PC-3 (cell line): ENCODE measurements at regions not wholly inside any gene's neighbourhood (a gene's known extent, or its start where the extent isn't known, plus 50 kb on each side); places are given as distances from the start of the nearest gene placed in this dataset.

ENCODE experiments used
- CTCF ChIP-seq: fragments of 300-600 bp; sonication (generic); conservative IDR thresholded peaks from 2 replicates; pipeline ENCODE4 v1.5.1; 2017; ENCODE audit warnings: antibody characterized with exemption, low read depth, mild to moderate bottlenecking, low read length
- EZH2 ChIP-seq: fragments of 300-600 bp; sonication (generic); IDR thresholded peaks from one replicate; pipeline ENCODE4 v1.6.1; 2017; ENCODE audit warnings: antibody characterized with exemption, mild to moderate bottlenecking, low read length; ENCODE audit not compliant: unreplicated experiment
- EZH2phosphoT487 ChIP-seq: fragments of 300-600 bp; sonication (generic); IDR thresholded peaks from 2 replicates; pipeline ENCODE4 v1.6.1; 2018; ENCODE audit warnings: mild to moderate bottlenecking, antibody characterized with exemption, low read length, borderline replicate concordance

GRCh38 chr21:16928439-16928838 is 584.4 kb upstream of the CXADR start:
- no peak for TF ChIP-seq CTCF
- no peak for TF ChIP-seq EZH2phosphoT487
- TF ChIP-seq EZH2 = no peak
